Epithelial cell of esophagus (primary cell): ENCODE measurements at regions not wholly inside any gene's neighbourhood (a gene's known extent, or its start where the extent isn't known, plus 50 kb on each side); places are given as distances from the start of the nearest gene placed in this dataset.

Experiments used
- DNase-seq: peaks from one replicate; pipeline ENCODE4 v3.0.0; 2010; ENCODE audit warnings: low read depth
- H3K4me3 ChIP-seq: 2 replicates; pipeline ENCODE4 v1.5.1; 2011; ENCODE audit warnings: mild to moderate bottlenecking, low read length, control low read depth
- TF ChIP-seq, protein P1 (sequence below): IDR thresholded peaks from 2 replicates; pipeline ENCODE4 v1.5.1; 2011; ENCODE audit warnings: low read depth, mild to moderate bottlenecking, low read length, control low read depth, inconsistent platforms; ENCODE audit not compliant: insufficient read depth; ENCODE audit errors: missing control alignments

DNA sequence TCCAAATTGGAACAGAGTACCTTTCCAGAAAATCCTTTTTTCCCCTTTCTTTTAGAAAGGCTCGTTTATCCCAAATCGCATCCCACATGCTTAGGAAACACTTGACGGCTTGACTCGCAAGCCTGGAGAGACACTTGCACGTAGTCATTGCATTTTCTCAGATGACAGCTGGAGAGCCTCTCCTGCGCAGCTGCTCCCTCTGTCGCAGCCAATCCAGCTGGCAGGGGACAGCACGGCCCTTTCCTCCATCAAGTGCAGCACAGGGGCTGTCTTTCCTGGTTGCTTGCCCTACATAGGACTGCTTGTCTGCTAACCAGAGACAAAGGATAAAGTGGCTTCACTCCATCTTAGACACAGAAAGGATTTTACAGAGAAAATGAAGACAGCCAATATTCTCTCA, 77.6 kb upstream of the RGS17 start:
- H3K4me3 ChIP-seq = no peak overlapping the region
- DNase-seq = no peak
- TF ChIP-seq, protein P1, sequence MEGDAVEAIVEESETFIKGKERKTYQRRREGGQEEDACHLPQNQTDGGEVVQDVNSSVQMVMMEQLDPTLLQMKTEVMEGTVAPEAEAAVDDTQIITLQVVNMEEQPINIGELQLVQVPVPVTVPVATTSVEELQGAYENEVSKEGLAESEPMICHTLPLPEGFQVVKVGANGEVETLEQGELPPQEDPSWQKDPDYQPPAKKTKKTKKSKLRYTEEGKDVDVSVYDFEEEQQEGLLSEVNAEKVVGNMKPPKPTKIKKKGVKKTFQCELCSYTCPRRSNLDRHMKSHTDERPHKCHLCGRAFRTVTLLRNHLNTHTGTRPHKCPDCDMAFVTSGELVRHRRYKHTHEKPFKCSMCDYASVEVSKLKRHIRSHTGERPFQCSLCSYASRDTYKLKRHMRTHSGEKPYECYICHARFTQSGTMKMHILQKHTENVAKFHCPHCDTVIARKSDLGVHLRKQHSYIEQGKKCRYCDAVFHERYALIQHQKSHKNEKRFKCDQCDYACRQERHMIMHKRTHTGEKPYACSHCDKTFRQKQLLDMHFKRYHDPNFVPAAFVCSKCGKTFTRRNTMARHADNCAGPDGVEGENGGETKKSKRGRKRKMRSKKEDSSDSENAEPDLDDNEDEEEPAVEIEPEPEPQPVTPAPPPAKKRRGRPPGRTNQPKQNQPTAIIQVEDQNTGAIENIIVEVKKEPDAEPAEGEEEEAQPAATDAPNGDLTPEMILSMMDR = no peak

GRCh38 chr6:153207617-153208016, 76.5 kb upstream of the RGS17 start:
- TF ChIP-seq, protein P1 = no peak
- no peak for DNase-seq
- H3K4me3 ChIP-seq = no peak overlapping the region

DNA sequence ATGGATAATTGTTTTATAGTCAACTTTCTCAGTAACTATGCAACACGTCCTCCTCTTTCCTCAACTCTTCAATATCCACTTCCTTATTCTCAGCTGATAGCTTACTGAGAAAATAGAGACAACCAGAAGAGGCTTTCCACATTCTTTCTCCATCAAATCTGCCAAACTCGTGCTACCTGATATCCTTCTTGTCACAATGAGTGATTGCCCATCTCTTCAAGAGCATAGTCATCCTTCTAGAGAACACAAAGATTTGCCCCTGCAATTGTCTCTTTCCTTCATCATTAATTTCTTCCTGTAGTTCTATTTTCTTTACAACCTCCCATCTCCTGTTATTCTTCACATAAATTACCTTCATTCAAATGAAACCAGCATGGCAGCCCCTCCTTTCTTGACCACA, 75.9 kb upstream of the RGS17 start:
- no peak overlapping the region for H3K4me3 ChIP-seq
- TF ChIP-seq, protein P1 = no peak
- DNase-seq = no peak

DNA sequence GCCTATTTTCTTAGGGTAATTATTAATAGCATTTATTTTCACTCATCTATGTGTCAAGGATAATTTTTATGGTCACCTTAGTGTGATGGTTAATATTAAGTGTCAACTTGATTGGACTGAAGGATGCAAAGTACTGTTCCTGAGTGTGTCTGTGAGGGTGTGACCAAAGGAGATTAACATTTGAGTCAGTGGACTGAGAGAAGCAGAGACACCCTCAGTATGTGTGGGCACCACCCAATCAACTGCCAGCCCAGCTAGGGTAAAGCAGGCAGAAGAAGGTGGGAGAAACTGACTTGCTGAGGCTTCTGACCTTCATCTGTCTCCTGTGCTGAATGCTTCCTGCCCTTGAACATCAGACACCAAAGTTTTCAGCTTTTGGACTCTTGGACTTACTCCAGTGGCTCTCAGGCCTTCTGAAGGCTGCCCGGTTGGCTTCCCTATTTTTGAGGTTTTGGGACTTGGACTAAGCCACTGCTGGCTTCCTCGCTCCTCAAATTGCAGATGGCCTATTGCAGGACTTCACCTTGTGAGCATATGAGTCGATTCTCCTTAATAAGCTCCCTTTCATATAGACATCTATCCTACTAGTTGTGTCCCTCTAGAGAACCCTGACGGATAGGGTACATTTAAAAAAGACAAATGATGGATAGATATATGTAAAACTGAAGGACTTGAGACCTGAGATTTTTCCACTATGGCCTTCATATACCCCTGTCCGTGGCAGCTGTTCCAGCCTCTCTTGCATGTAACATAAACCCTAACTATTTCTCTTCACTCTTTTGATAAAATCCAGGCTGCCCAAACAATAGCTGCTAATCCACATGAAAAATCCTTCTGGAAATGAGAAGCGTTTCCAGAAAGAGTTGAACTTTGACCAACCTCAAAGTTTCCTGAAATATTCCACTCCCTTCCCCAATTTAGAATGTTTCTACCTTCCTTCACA, 62.1 kb upstream of the RGS17 start:
- DNase-seq = no peak
- no peak overlapping the region for H3K4me3 ChIP-seq
- TF ChIP-seq, protein P1 = no peak

DNA sequence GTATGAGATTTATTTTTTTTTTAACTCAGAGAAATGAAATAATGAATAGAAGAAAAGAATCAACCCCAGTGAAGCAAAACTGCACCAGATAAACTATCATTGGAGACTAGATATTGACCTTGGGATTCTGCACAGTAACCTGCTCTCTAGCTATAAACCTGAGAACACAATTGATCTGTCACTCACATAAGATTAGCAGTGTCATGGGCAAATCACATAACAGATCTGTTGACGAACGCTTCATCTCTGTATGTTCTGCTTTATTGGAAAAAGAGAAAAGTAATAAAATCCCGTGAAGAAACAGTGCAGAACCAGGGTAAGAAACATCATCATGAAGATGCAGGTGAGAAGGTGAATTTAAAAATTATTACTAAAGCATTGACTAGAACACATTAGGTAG, 52.8 kb upstream of the RGS17 start:
- no peak overlapping the region for H3K4me3 ChIP-seq
- TF ChIP-seq, protein P1 = no peak
- DNase-seq = no peak
